Chondrocyte (in vitro differentiated cells): ENCODE measurements at regions not wholly inside any gene's neighbourhood (a gene's known extent, or its start where the extent isn't known, plus 50 kb on each side); places are given as distances from the start of the nearest gene placed in this dataset.

Experiments used
- DNase-seq: peaks from one replicate; pipeline ENCODE4 v3.0.0; 2021; ENCODE audit warnings: mixed read lengths, low spot score
- H3K27ac Mint-ChIP-seq: one replicate; pipeline ENCODE4 v1.8.0; 2021; ENCODE audit warnings: mild to moderate bottlenecking, moderate library complexity, mixed read lengths; ENCODE audit not compliant: unreplicated experiment
- H3K27me3 Mint-ChIP-seq: 2 replicates; pipeline ENCODE4 v1.8.0; 2021; ENCODE audit warnings: low read depth, mixed read lengths
- H3K36me3 Mint-ChIP-seq: 2 replicates; pipeline ENCODE4 v1.8.0; 2021; ENCODE audit warnings: low read depth, mixed read lengths
- H3K4me1 Mint-ChIP-seq: 2 replicates; pipeline ENCODE4 v1.8.0; 2021; ENCODE audit warnings: low read depth, mild to moderate bottlenecking, mixed read lengths
- H3K4me3 Mint-ChIP-seq: one replicate; pipeline ENCODE4 v1.8.0; 2021; ENCODE audit warnings: mild to moderate bottlenecking, moderate library complexity, mixed read lengths; ENCODE audit not compliant: unreplicated experiment
- H3K9me3 Mint-ChIP-seq: 2 replicates; pipeline ENCODE4 v1.8.0; 2021; ENCODE audit warnings: low read depth, mixed read lengths
- CTCF ChIP-seq: fragments of 200-600 bp; sonication (generic); IDR thresholded peaks from 2 replicates; pipeline ENCODE4 v1.5.0; 2021; ENCODE audit warnings: antibody characterized with exemption, mild to moderate bottlenecking, moderate library complexity

- Mint-ChIP-seq H3K36me3 (peaks cover 6% of the 10 kb centered on the region), H3K4me3 (no peak overlapping the region), H3K9me3 (peaks cover 23% of the 10 kb centered on the region), H3K27me3 (no peaks in the 10 kb centered on the region), H3K4me1 (peaks cover 9% of the 10 kb centered on the region), H3K27ac (no peak overlapping the region)
- TF ChIP-seq CTCF, result no peak
- DNase-seq, result no peak
These were observed 600.1 kb upstream of the AUTS2 start for GRCh38 chr7:68998136-68998535.

- Mint-ChIP-seq H3K4me1 (peaks cover 9% of the 10 kb centered on the region), H3K4me3 (no peak overlapping the region), H3K27me3 (peaks cover 1% of the 10 kb centered on the region), H3K36me3 (peaks cover 6% of the 10 kb centered on the region), H3K27ac (peak overlapping the region; percentile 72), H3K9me3 (peaks cover 23% of the 10 kb centered on the region)
- no peak for TF ChIP-seq CTCF
- DNase-seq, result no peak
These were observed 595.9 kb upstream of the AUTS2 start for GRCh38 chr7:69002416-69002815.

- Mint-ChIP-seq H3K27ac (no peak overlapping the region), H3K36me3 (peaks cover 2% of the 10 kb centered on the region), H3K27me3 (no peaks in the 10 kb centered on the region), H3K9me3 (peaks cover 24% of the 10 kb centered on the region), H3K4me3 (no peak overlapping the region), H3K4me1 (no peaks in the 10 kb centered on the region)
- no peak for TF ChIP-seq CTCF
- DNase-seq, result no peak
These were observed 586.1 kb upstream of the AUTS2 start for GRCh38 chr7:69012149-69012548.

GRCh38 chr7:69017208-69017607 is 581.1 kb upstream of the AUTS2 start:
- H3K4me3 Mint-ChIP-seq, result no peak overlapping the region
- no peak for TF ChIP-seq CTCF
- H3K27ac Mint-ChIP-seq, result no peak overlapping the region
- no peak for DNase-seq
- no peaks in the 10 kb centered on the region for H3K4me1 Mint-ChIP-seq
- no peaks in the 10 kb centered on the region for H3K27me3 Mint-ChIP-seq
- H3K36me3 Mint-ChIP-seq, result peaks cover 4% of the 10 kb centered on the region
- H3K9me3 Mint-ChIP-seq, result peaks cover 35% of the 10 kb centered on the region

- no peaks in the 10 kb centered on the region for H3K27me3 Mint-ChIP-seq
- no peak overlapping the region for H3K27ac Mint-ChIP-seq
- no peak overlapping the region for H3K4me3 Mint-ChIP-seq
- peaks cover 4% of the 10 kb centered on the region for H3K36me3 Mint-ChIP-seq
- DNase-seq, result no peak
- H3K9me3 Mint-ChIP-seq, result peaks cover 30% of the 10 kb centered on the region
- H3K4me1 Mint-ChIP-seq, result no peaks in the 10 kb centered on the region
- TF ChIP-seq CTCF, result peak; percentile 24
These were observed 580.1 kb upstream of the AUTS2 start for GRCh38 chr7:69018200-69018599.
